GM23338 (cell line): ENCODE measurements at regions not wholly inside any gene's neighbourhood (a gene's known extent, or its start where the extent isn't known, plus 50 kb on each side); places are given as distances from the start of the nearest gene placed in this dataset.

Source experiments
- CREB1 ChIP-seq: fragments of 250-450 bp; sonication (Bioruptor Pico); IDR thresholded peaks from 2 replicates; pipeline ENCODE4 v1.5.0; 2020; ENCODE audit warnings: low read depth, mild to moderate bottlenecking, moderate library complexity
- CTCF ChIP-seq, 2 experiments: fragments of 200-600 bp in 1 of 2; sonication (generic) in 1 of 2; conservative IDR thresholded peaks; 2 replicates each; pipeline versions ENCODE4 v1.5.1 to v1.6.1; 2016 to 2017; ENCODE audit warnings: antibody characterized with exemption in 2 of 2, low read depth in 2 of 2, mild to moderate bottlenecking in 2 of 2, moderate library complexity in 1 of 2
- EZH2 ChIP-seq: fragments of 200-600 bp; sonication (generic); IDR thresholded peaks from one replicate; pipeline ENCODE4 v1.8.0; 2017; ENCODE audit warnings: antibody characterized with exemption, mild to moderate bottlenecking, low read depth; ENCODE audit not compliant: unreplicated experiment
- EZH2phosphoT487 ChIP-seq: fragments of 200-600 bp; sonication (generic); IDR thresholded peaks from one replicate; pipeline ENCODE4 v1.8.1; 2018; ENCODE audit warnings: antibody characterized with exemption; ENCODE audit not compliant: unreplicated experiment
- POLR2AphosphoS5 ChIP-seq: IDR thresholded peaks from 2 replicates; pipeline ENCODE4 v1.6.1; 2016; ENCODE audit warnings: antibody characterized with exemption, low read depth
- TF ChIP-seq, protein P1 (sequence below): IDR thresholded peaks from 2 replicates; pipeline ENCODE4 v1.6.1; 2016; ENCODE audit warnings: antibody characterized with exemption
- TF ChIP-seq, protein P2 (sequence below): IDR thresholded peaks from one replicate; pipeline ENCODE4 v1.6.1; 2018; ENCODE audit warnings: antibody characterized with exemption; ENCODE audit not compliant: unreplicated experiment

DNA sequence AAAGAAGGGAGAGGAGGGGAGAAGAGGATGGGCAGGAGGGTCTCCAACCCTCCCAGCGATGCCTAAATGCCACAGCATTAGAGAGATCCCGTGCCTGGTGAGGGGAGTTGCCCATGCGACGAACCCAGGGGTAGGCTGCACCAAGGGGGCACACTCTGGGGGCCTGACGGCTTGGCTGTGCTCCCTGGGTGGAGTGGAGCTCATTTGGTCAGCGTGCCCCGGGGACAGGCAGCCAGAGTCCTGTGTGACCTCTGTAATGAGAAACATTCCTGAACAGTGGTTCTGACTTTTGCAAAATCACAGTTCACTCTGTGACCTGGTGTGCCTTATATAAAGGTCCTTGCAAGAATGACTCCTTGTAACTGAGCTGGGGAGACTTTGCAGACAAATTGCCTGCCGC is 205.0 kb upstream of the N4BP1 start:
- TF ChIP-seq, protein P1, sequence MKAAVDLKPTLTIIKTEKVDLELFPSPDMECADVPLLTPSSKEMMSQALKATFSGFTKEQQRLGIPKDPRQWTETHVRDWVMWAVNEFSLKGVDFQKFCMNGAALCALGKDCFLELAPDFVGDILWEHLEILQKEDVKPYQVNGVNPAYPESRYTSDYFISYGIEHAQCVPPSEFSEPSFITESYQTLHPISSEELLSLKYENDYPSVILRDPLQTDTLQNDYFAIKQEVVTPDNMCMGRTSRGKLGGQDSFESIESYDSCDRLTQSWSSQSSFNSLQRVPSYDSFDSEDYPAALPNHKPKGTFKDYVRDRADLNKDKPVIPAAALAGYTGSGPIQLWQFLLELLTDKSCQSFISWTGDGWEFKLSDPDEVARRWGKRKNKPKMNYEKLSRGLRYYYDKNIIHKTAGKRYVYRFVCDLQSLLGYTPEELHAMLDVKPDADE = no peak
- TF ChIP-seq CTCF (conservative IDR thresholded peaks at IDR 0.05; ENCODE audit: low read depth in 2 of 2) (no peak), EZH2 (no peak), POLR2AphosphoS5 (no peak), CREB1 (CRISPR knock-in tag) (no peak), EZH2phosphoT487 (no peak)
- TF ChIP-seq, protein P2, sequence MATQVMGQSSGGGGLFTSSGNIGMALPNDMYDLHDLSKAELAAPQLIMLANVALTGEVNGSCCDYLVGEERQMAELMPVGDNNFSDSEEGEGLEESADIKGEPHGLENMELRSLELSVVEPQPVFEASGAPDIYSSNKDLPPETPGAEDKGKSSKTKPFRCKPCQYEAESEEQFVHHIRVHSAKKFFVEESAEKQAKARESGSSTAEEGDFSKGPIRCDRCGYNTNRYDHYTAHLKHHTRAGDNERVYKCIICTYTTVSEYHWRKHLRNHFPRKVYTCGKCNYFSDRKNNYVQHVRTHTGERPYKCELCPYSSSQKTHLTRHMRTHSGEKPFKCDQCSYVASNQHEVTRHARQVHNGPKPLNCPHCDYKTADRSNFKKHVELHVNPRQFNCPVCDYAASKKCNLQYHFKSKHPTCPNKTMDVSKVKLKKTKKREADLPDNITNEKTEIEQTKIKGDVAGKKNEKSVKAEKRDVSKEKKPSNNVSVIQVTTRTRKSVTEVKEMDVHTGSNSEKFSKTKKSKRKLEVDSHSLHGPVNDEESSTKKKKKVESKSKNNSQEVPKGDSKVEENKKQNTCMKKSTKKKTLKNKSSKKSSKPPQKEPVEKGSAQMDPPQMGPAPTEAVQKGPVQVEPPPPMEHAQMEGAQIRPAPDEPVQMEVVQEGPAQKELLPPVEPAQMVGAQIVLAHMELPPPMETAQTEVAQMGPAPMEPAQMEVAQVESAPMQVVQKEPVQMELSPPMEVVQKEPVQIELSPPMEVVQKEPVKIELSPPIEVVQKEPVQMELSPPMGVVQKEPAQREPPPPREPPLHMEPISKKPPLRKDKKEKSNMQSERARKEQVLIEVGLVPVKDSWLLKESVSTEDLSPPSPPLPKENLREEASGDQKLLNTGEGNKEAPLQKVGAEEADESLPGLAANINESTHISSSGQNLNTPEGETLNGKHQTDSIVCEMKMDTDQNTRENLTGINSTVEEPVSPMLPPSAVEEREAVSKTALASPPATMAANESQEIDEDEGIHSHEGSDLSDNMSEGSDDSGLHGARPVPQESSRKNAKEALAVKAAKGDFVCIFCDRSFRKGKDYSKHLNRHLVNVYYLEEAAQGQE = no peak
